IMR-90 (cell line): ENCODE measurements at regions not wholly inside any gene's neighbourhood (a gene's known extent, or its start where the extent isn't known, plus 50 kb on each side); places are given as distances from the start of the nearest gene placed in this dataset.

Experiments used
- BHLHE40 ChIP-seq: fragments of 150-350 bp; IDR thresholded peaks from 2 replicates; pipeline ENCODE4 v1.6.1; 2016; ENCODE audit warnings: mild to moderate bottlenecking, low read depth, low read length
- CEBPB ChIP-seq: IDR thresholded peaks from 2 replicates; pipeline ENCODE4 v1.6.1; 2012; ENCODE audit warnings: low read depth, low read length, improper control_type of control experiment
- FOS ChIP-seq: fragments of 150-350 bp; IDR thresholded peaks from 2 replicates; pipeline ENCODE4 v1.6.1; 2016; ENCODE audit warnings: low read depth, low read length
- MAFK ChIP-seq: IDR thresholded peaks from 2 replicates; pipeline ENCODE4 v1.6.1; 2012; ENCODE audit warnings: low read depth, low read length, improper control_type of control experiment
- MAZ ChIP-seq: IDR thresholded peaks from 2 replicates; pipeline ENCODE4 v1.6.1; 2012; ENCODE audit warnings: low read depth, mild to moderate bottlenecking, low read length, improper control_type of control experiment, moderate library complexity, borderline replicate concordance
- MXI1 ChIP-seq: IDR thresholded peaks from 2 replicates; pipeline ENCODE4 v1.6.1; 2012; ENCODE audit warnings: low read depth, mild to moderate bottlenecking, low read length, moderate library complexity, borderline replicate concordance
- NFE2L2 ChIP-seq: fragments of 150-350 bp; IDR thresholded peaks from 2 replicates; pipeline ENCODE4 v1.6.1; 2016; ENCODE audit warnings: low read depth, mild to moderate bottlenecking, low read length
- POLR2A ChIP-seq: IDR thresholded peaks from 2 replicates; pipeline ENCODE4 v1.6.1; 2012; ENCODE audit warnings: mild to moderate bottlenecking, low read depth, low read length
- RAD21 ChIP-seq: IDR thresholded peaks from 2 replicates; pipeline ENCODE4 v1.6.1; 2012; ENCODE audit warnings: low read length, improper control_type of control experiment
- RCOR1 ChIP-seq: IDR thresholded peaks from 2 replicates; pipeline ENCODE4 v1.6.1; 2012; ENCODE audit warnings: mild to moderate bottlenecking, low read length, improper control_type of control experiment; ENCODE audit not compliant: insufficient replicate concordance
- TF ChIP-seq, protein P1 (sequence below): conservative IDR thresholded peaks from 2 replicates; pipeline ENCODE4 v1.5.1; 2012; ENCODE audit warnings: mild to moderate bottlenecking, low read depth, low read length, improper control_type of control experiment
- TF ChIP-seq, protein P2 (sequence below): fragments of 150-350 bp; IDR thresholded peaks from 2 replicates; pipeline ENCODE4 v1.6.1; 2017; ENCODE audit warnings: mild to moderate bottlenecking, antibody characterized with exemption, low read length, low read depth
- TF ChIP-seq, protein P3 (sequence below): fragments of 150-350 bp; IDR thresholded peaks from 2 replicates; pipeline ENCODE4 v1.6.1; 2016; ENCODE audit warnings: low read depth, mild to moderate bottlenecking, low read length, moderate library complexity, borderline replicate concordance

DNA sequence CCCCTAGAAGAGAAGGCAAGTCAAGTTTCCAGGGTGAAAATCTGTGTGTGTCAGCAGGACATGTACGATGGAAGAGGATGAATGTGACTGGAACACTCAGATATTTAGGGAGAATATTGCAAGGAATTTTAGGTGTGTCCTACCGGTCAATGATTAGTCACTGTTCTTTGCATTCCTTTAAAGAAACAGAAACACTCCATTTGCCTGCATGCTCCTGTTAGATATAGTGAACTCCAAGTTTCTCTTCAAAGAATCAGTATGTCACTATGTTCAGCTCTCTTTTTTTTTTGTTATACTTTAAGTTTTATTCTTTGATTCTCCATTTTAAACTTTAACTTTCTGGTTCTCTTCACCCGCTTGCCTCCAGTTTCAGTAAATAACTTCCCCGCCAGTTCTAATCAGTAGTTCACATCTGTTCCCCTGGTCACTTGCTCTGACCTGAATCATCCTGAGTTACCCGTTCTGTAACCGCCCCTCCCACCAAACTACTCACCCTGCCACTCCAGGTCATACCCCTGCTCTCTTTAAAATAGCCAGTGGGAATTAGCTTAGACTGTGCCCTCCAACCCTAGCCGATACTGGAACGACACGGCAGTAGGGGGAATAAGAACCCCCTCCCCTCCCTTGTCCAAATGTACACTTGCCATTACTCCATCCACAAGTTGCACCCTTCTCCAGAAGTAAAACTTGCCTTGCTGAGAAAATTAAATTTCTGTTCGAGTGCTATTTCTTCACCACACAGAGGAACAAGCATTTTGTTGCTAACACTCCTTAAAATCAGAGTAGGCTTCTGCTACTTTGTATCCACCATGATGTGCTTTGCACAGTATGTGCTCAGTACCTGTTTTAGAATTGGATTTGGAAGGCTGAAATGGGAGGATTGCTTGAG lies 268.4 kb downstream of the METTL4 start:
- TF ChIP-seq NFE2L2 (no peak), RAD21 (no peak), POLR2A (no peak), RCOR1 (no peak), CEBPB (no peak), MAZ (no peak), BHLHE40 (no peak), MAFK (no peak), FOS (no peak), MXI1 (no peak)
- TF ChIP-seq, protein P1, sequence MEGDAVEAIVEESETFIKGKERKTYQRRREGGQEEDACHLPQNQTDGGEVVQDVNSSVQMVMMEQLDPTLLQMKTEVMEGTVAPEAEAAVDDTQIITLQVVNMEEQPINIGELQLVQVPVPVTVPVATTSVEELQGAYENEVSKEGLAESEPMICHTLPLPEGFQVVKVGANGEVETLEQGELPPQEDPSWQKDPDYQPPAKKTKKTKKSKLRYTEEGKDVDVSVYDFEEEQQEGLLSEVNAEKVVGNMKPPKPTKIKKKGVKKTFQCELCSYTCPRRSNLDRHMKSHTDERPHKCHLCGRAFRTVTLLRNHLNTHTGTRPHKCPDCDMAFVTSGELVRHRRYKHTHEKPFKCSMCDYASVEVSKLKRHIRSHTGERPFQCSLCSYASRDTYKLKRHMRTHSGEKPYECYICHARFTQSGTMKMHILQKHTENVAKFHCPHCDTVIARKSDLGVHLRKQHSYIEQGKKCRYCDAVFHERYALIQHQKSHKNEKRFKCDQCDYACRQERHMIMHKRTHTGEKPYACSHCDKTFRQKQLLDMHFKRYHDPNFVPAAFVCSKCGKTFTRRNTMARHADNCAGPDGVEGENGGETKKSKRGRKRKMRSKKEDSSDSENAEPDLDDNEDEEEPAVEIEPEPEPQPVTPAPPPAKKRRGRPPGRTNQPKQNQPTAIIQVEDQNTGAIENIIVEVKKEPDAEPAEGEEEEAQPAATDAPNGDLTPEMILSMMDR, result no peak
- TF ChIP-seq, protein P2, sequence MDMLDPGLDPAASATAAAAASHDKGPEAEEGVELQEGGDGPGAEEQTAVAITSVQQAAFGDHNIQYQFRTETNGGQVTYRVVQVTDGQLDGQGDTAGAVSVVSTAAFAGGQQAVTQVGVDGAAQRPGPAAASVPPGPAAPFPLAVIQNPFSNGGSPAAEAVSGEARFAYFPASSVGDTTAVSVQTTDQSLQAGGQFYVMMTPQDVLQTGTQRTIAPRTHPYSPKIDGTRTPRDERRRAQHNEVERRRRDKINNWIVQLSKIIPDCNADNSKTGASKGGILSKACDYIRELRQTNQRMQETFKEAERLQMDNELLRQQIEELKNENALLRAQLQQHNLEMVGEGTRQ, result no peak
- TF ChIP-seq, protein P3, sequence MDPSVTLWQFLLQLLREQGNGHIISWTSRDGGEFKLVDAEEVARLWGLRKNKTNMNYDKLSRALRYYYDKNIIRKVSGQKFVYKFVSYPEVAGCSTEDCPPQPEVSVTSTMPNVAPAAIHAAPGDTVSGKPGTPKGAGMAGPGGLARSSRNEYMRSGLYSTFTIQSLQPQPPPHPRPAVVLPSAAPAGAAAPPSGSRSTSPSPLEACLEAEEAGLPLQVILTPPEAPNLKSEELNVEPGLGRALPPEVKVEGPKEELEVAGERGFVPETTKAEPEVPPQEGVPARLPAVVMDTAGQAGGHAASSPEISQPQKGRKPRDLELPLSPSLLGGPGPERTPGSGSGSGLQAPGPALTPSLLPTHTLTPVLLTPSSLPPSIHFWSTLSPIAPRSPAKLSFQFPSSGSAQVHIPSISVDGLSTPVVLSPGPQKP, result no peak
